Daoy (cell line): ENCODE measurements at regions not wholly inside any gene's neighbourhood (a gene's known extent, or its start where the extent isn't known, plus 50 kb on each side); places are given as distances from the start of the nearest gene placed in this dataset.
"Not testable (repeated sequence)": the region's sequence is repeated elsewhere in the genome, so short reads cannot be mapped to it uniquely, and the experiment has no call there.

Experiments used
- DNase-seq: peaks from one replicate; pipeline ENCODE4 v3.0.0-alpha.2; 2015; ENCODE audit warnings: low read depth

DNA sequence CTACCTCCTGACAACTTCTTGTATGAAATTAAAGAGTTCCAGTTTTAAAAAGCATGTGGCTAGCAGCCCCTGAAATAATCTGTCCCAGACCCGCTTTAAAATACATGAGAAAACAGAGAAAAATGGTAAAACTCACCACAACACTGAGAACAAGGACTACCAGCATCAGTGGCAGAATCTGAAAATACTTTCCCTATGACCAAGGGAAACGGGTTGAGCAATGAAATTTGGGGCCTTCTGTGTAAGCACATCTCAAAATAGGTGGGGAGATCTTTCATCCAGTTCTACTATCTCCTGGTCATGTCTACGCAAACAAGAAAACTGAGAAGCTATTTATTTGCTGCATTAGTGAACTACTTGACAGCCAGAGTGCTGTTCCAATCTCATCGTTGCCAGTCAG is 172.3 kb downstream of the LNPK start:
- no peak for DNase-seq

DNA sequence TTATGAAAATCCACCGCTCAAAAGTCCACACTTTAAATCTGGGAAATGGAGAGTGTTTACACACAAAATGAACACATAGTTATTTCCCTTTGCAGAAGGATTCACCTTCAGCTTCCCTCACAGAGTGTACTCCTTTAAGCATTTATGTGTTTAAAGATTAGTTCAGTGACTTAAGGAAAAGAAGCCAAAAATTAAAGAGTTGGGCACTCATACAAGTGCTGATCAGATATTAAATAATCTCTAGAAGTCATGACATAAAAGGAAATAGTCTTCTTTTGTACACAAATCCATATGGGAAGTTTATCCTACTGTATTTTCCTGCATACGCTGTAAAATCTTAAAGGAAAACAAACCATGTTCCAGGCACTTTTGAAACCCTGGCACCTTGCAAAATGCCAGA is 174.2 kb downstream of the LNPK start:
- DNase-seq: no peak

GRCh38 chr2:175824243-175824642 is 177.8 kb downstream of the LNPK start:
- no peak for DNase-seq

GRCh38 chr2:175823707-175824073 is 178.4 kb downstream of the LNPK start:
- DNase-seq: no peak

DNA sequence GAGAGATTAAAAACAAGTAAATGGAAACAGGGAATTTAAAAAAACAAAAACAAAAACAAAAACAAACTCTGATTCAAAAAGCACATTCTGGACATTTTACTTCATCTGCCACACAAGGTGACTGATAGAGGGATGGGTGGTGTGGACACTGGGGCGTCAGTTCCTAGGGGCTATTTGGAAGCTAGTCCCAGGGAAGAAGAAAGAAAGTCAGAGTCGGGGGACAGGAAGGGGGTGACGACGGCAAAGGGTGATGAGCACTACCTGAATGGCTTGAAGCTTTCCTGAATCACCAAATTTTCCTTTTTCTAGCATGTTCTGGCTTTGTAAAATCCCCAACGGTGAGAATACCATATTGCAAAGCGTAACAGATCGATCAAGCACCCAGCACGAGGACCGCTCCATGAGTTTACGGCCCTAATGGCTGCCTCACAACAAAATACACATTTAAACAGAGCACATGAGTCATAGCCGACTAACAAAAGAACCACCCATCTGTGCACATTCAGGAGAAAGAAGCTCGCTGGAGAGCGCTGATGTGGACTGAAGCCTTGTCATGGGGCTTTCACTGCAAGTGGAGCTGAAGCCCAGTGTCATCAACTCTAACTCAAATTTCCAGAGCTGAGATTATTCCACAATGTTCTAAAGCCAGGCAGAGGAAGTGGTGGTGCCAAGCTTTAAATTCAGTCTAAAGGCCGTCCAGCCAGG is 178.9 kb downstream of the LNPK start:
- peak; percentile 56 for DNase-seq

DNA sequence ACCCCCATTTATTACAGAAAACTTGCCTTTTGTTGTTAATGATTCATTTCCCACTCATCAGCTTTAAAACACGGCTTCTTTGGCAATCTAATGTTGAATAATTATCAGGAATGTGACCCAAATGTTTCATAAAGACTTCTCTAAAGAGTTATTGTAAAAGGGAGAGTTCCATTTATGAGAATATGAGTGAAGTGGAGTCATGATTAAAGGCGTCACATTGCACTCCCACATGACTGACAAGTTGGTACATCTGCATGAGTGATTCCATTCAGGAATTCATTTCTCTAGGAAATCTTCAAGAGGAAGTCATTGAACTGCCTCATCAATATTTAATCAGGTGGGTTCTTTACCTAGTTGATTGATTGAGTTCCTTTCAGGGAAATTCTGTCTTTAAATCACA is 184.8 kb downstream of the LNPK start:
- DNase-seq: no peak

- no peak for DNase-seq
Observed at GRCh38 chr2:175815537-175815936, 186.5 kb downstream of the LNPK start.

DNA sequence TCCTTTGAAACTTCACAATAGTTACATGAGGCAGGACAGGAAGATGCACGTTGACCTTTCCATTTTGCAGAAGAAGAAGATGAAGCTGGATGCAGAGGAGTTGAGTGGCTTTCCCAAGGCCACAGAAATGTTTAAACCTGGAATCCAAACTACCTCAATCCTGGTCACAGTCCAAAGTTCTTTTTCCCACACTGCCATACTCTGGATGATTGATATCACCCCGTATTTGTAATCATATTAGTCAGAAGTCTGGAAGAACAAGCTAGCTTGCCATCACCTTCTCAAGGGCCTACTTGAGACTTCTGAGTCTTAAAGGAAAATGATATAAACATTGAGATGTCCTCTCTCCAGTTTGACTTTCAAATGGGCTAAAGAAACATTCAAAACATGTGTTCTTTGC is 190.1 kb downstream of the LNPK start:
- no peak for DNase-seq

- DNase-seq: no peak
Observed at GRCh38 chr2:175808858-175809257, 193.2 kb downstream of the LNPK start.

GRCh38 chr2:175808078-175808477 is 194.0 kb downstream of the LNPK start:
- no peak for DNase-seq

GRCh38 chr2:175807031-175807873 is 194.8 kb downstream of the LNPK start:
- peak; percentile 9 for DNase-seq

GRCh38 chr2:175806570-175806969 is 195.5 kb downstream of the LNPK start:
- no peak for DNase-seq

DNA sequence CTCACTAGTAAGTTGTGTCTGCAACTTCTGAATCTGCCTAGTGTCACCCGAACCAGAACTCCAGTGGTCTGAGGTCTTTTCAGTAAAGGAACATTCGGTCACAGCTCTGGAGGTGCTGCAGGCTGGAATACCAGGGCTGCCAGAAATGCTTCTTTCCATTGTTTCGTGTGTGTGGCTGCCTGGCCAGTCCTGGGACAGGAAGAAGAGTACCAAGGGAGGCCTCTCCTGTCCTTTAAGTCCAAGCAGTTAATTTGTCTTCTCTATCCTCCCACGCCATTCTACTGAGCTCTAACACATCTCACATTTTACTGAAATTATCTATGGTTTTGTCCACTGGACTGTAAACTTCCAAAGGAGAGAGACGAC is 196.0 kb downstream of the LNPK start:
- no peak for DNase-seq

- DNase-seq: peak; percentile 38
Observed at GRCh38 chr2:175805442-175806124, 196.5 kb downstream of the LNPK start.

DNA sequence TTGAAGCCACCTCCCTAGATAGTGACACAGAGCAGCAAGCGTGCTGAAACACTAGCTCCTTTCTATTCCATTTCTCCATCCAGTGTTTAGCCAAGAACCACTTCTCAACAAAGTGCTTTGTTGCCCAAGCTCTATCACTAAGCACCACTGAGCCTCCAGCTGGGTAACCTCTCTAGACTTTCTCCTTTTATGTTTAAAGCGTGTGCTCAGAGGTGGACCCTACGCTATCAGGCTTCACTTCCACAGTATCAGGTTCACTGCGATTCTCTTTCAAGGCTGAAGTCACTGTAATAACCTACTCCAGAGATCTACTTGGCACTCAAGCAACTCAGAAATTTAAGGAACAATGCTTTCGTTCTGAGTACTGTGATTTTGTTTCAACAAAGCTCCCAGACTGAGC is 197.9 kb downstream of the LNPK start:
- DNase-seq: no peak

DNA sequence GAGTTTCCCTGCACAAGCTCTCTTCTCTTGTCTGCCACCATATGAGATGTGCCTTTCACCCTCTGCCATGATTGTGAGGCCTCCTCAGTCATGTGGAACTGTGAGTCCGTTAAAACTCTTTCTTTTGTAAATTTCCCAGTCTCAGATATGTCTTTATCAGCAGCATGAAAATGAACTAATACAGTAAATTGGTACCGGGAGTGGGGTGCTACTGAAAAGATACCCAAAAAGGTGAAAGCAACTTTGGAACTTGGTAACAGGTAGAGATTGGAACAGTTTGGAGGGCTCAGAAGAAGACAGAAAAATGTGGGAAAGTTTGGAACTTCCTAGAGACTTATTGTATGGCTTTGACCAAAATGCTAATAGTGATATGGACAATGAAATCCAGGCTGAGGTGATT is 205.6 kb downstream of the LNPK start:
- DNase-seq: not testable (repeated sequence)

DNA sequence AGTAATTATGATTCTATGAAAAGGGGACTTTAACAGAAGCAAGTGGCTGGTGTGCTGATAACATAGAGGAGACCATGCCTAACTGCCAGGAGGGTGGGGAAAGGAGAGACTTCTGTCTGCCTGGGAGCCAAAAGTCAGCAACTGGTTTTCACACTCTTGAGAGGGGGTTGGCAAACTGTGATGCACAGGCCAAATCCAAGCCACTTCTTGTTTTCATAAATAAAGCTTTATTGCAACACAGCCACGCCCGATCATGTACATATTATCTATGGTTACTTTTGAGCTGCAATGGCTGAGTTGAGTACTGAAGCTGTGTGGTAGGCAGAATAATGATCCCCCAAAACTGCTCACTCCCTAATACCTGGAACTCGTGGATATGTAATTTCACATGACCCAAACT is 208.4 kb downstream of the LNPK start:
- DNase-seq: no peak

GRCh38 chr2:175792881-175793280 is 209.2 kb downstream of the LNPK start:
- no peak for DNase-seq

- no peak for DNase-seq
Observed at GRCh38 chr2:175792199-175792598, 209.9 kb downstream of the LNPK start.

DNA sequence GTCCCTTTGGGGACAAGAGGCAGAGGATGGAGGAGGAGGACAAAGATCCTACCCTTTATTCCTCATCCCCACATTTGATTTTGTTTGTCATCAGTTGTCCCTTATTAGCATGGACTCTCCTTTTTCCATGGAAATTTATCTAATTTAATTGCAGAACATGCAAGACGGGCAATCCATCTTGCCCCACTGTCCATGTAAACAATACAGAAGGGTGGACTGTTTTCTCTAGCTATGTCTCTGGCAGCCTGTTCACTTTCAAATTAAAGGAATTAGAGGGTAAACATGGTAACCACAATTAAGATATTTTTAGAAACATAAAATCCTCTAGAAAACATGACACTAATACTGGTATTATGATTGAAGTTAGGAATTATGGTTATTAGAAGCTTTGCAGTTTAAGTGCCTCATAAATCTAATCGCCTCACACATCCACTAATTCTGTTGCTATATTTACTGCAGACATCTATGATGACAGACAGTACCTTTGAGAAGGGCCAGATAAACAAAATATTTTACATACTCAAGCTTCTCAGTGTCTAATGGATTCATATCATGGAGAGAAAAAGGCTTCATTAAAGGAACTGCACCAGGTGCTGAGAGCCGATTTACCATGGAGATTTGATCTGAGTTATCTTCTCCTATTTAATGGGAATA is 215.5 kb downstream of the LNPK start:
- no peak for DNase-seq

DNA sequence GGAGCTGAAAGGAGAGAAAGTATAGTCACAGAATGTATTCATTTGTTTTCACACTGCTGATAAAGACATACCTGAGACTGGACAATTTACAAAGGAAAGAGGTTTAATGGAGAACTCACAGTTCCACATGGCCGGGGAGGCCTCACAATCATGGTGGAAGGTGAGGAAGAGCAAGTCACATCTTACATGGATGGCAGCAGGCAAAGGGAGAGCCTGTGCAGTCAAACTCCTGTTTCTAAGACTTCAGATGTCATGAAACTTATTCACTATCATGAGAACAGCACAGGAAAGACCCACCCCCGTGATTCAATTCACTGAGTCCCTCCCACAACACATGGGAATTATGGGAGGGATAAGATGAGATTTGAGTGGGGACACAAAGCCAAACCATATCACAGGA is 224.7 kb downstream of the LNPK start:
- not testable (repeated sequence) for DNase-seq

DNA sequence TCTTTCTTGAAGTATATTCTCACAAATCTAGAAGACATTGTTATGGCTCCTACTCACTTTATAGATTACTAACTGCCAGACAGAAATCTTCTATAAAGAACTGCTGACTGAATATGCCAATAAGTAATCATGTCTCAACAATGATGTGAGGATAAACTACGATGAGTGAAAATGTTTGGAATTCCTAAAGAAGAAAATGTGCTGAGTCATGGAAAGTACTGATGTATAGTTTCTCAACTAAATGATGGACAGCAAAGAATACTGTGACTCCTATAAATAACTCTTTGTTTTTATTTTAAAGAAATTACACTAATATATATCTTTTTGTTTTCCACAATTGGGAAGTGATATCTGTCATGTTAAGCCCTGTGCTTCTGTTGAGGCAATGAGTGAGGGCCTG is 232.9 kb downstream of the LNPK start:
- no peak for DNase-seq
